ENCODE measurements at regions not wholly inside any gene's neighbourhood (a gene's known extent, or its start where the extent isn't known, plus 50 kb on each side); places are given as distances from the start of the nearest gene placed in this dataset.

GRCh38 chr12:13875744-13876143 lies 105.7 kb downstream of the GRIN2B start:
- H3K27me3 Mint-ChIP-seq = no peaks in the 10 kb centered on the region
- H3K4me3 Mint-ChIP-seq = no peak overlapping the region
- no peaks in the 10 kb centered on the region for H3K36me3 Mint-ChIP-seq (ENCODE audit: low read depth)
- H3K9me3 Mint-ChIP-seq = no peaks in the 10 kb centered on the region
- intact Hi-C loops (cut with micrococcal nuclease) = no loop called here
- H3K27ac Mint-ChIP-seq = no peak overlapping the region
- no peaks in the 10 kb centered on the region for H3K4me1 Mint-ChIP-seq (ENCODE audit: low read depth)

- Mint-ChIP-seq H3K4me1 (ENCODE audit: low read depth) (no peaks in the 10 kb centered on the region), H3K4me3 (no peak overlapping the region), H3K9me3 (no peaks in the 10 kb centered on the region), H3K36me3 (ENCODE audit: low read depth) (no peaks in the 10 kb centered on the region), H3K27me3 (peaks cover 6% of the 10 kb centered on the region), H3K27ac (no peak overlapping the region)
- intact Hi-C loops (cut with micrococcal nuclease) = no loop called here
Observed at GRCh38 chr12:13870255-13870654, 111.1 kb downstream of the GRIN2B start.

- intact Hi-C loops (cut with micrococcal nuclease) = loop anchor here (1.0 to 5.0 kb wide), 2 partner anchors 303 to 607 kb away; no protein-coding TSS in a partner anchor
- H3K9me3 Mint-ChIP-seq = no peaks in the 10 kb centered on the region
- no peak overlapping the region for H3K4me3 Mint-ChIP-seq
- H3K27ac Mint-ChIP-seq = no peak overlapping the region
- H3K36me3 Mint-ChIP-seq (ENCODE audit: low read depth) = no peaks in the 10 kb centered on the region
- H3K27me3 Mint-ChIP-seq = peaks cover 3% of the 10 kb centered on the region
- H3K4me1 Mint-ChIP-seq (ENCODE audit: low read depth) = no peaks in the 10 kb centered on the region
Observed at GRCh38 chr12:13864081-13864673, 117.2 kb downstream of the GRIN2B start.

GRCh38 chr12:13857750-13858149 lies 123.7 kb downstream of the GRIN2B start:
- no peak overlapping the region for H3K4me3 Mint-ChIP-seq

GRCh38 chr12:13853471-13853870 lies 127.9 kb downstream of the GRIN2B start:
- Mint-ChIP-seq H3K36me3 (ENCODE audit: low read depth) (no peaks in the 10 kb centered on the region), H3K4me3 (no peak overlapping the region), H3K27me3 (no peaks in the 10 kb centered on the region), H3K27ac (no peak overlapping the region), H3K4me1 (ENCODE audit: low read depth) (no peaks in the 10 kb centered on the region), H3K9me3 (no peaks in the 10 kb centered on the region)
- intact Hi-C loops (cut with micrococcal nuclease) = no loop called here

More at GRCh38 chr12:13857750-13858149, 123.7 kb downstream of the GRIN2B start:
- no peak overlapping the region for H3K27ac Mint-ChIP-seq
- H3K4me1 Mint-ChIP-seq (ENCODE audit: low read depth) = no peaks in the 10 kb centered on the region
- no peaks in the 10 kb centered on the region for H3K27me3 Mint-ChIP-seq
- intact Hi-C loops (cut with micrococcal nuclease) = no loop called here
- no peaks in the 10 kb centered on the region for H3K36me3 Mint-ChIP-seq (ENCODE audit: low read depth)
- no peaks in the 10 kb centered on the region for H3K9me3 Mint-ChIP-seq

DNA sequence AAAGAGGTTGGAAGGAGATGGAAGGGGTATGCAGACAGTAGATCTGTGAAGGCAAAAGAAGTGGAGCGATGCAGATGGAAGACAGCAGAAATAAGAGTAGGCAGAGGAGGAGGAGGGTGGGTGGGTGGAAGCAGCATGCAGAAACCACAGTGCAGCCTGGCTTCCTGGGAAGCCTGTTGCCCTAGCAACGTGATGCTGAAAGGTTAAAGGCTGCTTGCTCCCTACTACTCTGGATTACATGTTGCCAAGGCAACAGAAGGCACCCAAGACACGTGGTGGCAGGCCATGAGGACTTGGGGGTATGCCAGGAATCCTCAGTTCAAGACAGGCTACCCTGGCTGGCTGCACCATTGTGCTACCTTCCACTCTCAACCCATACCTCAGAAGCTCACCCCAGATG lies 129.6 kb downstream of the GRIN2B start:
- Mint-ChIP-seq H3K27me3 (peaks cover 1% of the 10 kb centered on the region), H3K27ac (no peak overlapping the region), H3K36me3 (ENCODE audit: low read depth) (no peaks in the 10 kb centered on the region), H3K4me1 (ENCODE audit: low read depth) (no peaks in the 10 kb centered on the region), H3K4me3 (no peak overlapping the region), H3K9me3 (no peaks in the 10 kb centered on the region)
- intact Hi-C loops (cut with micrococcal nuclease) = no loop called here

- no peak overlapping the region for H3K27ac Mint-ChIP-seq
- peaks cover 1% of the 10 kb centered on the region for H3K27me3 Mint-ChIP-seq
Observed at GRCh38 chr12:13849456-13849855, 131.9 kb downstream of the GRIN2B start.

GRCh38 chr12:13843841-13844240 lies 137.6 kb downstream of the GRIN2B start:
- H3K4me3 Mint-ChIP-seq = no peak overlapping the region
- intact Hi-C loops (cut with micrococcal nuclease) = no loop called here
- H3K27ac Mint-ChIP-seq = no peak overlapping the region
- no peaks in the 10 kb centered on the region for H3K4me1 Mint-ChIP-seq (ENCODE audit: low read depth)
- no peaks in the 10 kb centered on the region for H3K9me3 Mint-ChIP-seq
- no peaks in the 10 kb centered on the region for H3K36me3 Mint-ChIP-seq (ENCODE audit: low read depth)
- peaks cover 1% of the 10 kb centered on the region for H3K27me3 Mint-ChIP-seq

More at GRCh38 chr12:13849456-13849855, 131.9 kb downstream of the GRIN2B start:
- Mint-ChIP-seq H3K36me3 (ENCODE audit: low read depth) (no peaks in the 10 kb centered on the region), H3K4me3 (no peak overlapping the region), H3K4me1 (ENCODE audit: low read depth) (no peaks in the 10 kb centered on the region), H3K9me3 (no peaks in the 10 kb centered on the region)
- intact Hi-C loops (cut with micrococcal nuclease) = no loop called here

DNA sequence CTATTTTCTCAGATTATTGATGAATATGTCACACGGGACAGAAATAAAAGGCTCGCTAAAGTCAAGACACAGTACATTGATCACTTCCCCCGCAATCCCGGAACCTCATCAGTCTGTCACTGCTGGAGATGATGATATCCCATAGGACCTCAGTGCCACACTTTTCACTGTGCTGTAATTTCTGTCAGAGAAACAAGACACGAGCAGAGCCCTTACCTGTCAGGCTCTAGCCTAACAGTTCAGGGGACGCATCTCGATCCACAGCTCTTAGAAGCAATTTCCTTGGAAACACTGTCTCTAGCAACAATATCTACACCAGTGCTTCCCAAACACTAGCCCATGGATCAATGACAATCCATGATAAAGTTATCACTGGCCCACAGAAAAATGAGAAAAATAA lies 140.0 kb downstream of the GRIN2B start:
- intact Hi-C loops (cut with micrococcal nuclease) = no loop called here
- Mint-ChIP-seq H3K4me1 (ENCODE audit: low read depth) (no peaks in the 10 kb centered on the region), H3K27ac (no peak overlapping the region), H3K27me3 (no peaks in the 10 kb centered on the region), H3K9me3 (no peaks in the 10 kb centered on the region), H3K4me3 (no peak overlapping the region), H3K36me3 (ENCODE audit: low read depth) (no peaks in the 10 kb centered on the region)

DNA sequence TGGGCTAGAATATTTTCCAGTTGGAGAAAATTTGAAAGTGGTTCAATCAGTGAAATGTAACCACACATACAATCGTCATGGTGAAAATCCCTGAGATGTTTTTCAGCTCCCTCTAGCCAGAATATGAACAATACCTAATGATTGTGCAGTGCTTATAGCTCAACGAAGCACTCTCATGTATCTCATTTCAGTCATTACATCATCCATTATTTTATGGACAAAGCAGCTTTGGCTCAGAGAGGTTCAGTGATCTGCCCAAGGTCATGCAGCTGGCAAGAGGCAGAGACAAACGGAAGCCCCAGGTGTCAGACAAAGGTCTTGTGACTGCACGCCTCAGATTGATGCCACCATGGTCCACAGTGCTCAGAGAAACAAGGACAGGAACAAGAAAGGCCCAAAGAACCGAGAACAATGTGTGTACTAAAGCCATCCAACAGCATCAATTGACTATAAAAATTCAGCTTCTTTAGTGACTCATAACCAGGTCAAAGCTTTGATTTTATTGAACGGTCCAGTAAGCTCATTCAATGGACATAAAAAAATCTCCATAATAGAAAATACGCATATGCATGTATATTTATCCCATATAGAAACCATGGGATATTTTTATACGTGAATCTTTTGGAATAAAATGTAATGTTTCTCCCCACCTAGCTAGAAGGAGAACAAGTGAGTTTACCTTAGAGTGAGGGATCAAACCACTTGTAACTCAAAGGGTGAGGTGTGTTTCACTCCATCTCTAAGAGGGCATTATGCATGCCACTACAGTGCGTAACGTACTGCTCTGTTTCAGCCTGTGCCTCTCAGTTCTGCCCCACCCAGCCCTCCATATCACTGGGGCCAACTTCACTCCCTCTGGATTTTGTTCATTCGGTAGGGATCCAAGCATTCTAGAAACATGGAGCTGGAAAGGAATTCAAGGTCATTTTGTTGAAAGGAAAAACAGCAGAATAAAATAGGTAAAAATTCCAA lies 141.8 kb downstream of the GRIN2B start:
- no peak overlapping the region for H3K27ac Mint-ChIP-seq
- H3K4me3 Mint-ChIP-seq = no peak overlapping the region
- peaks cover 1% of the 10 kb centered on the region for H3K27me3 Mint-ChIP-seq
- intact Hi-C loops (cut with micrococcal nuclease) = no loop called here
- H3K4me1 Mint-ChIP-seq (ENCODE audit: low read depth) = no peaks in the 10 kb centered on the region
- no peaks in the 10 kb centered on the region for H3K36me3 Mint-ChIP-seq (ENCODE audit: low read depth)
- H3K9me3 Mint-ChIP-seq = no peaks in the 10 kb centered on the region

GRCh38 chr12:13836099-13836498 lies 145.3 kb downstream of the GRIN2B start:
- intact Hi-C loops (cut with micrococcal nuclease) = no loop called here
- no peaks in the 10 kb centered on the region for H3K4me1 Mint-ChIP-seq (ENCODE audit: low read depth)

GRCh38 chr12:13835652-13836051 lies 145.8 kb downstream of the GRIN2B start:
- Mint-ChIP-seq H3K27me3 (peaks cover 1% of the 10 kb centered on the region), H3K27ac (no peak overlapping the region), H3K4me1 (ENCODE audit: low read depth) (no peaks in the 10 kb centered on the region), H3K36me3 (ENCODE audit: low read depth) (no peaks in the 10 kb centered on the region), H3K4me3 (no peak overlapping the region), H3K9me3 (no peaks in the 10 kb centered on the region)
- intact Hi-C loops (cut with micrococcal nuclease) = no loop called here

More at GRCh38 chr12:13836099-13836498, 145.3 kb downstream of the GRIN2B start:
- Mint-ChIP-seq H3K9me3 (no peaks in the 10 kb centered on the region), H3K27me3 (peaks cover 1% of the 10 kb centered on the region), H3K36me3 (ENCODE audit: low read depth) (no peaks in the 10 kb centered on the region), H3K27ac (no peak overlapping the region), H3K4me3 (no peak overlapping the region)

GRCh38 chr12:13834241-13834640 lies 147.2 kb downstream of the GRIN2B start:
- intact Hi-C loops (cut with micrococcal nuclease) = no loop called here
- H3K4me1 Mint-ChIP-seq (ENCODE audit: low read depth) = no peaks in the 10 kb centered on the region
- H3K9me3 Mint-ChIP-seq = no peaks in the 10 kb centered on the region
- H3K36me3 Mint-ChIP-seq (ENCODE audit: low read depth) = no peaks in the 10 kb centered on the region
- no peak overlapping the region for H3K27ac Mint-ChIP-seq
- peaks cover 1% of the 10 kb centered on the region for H3K27me3 Mint-ChIP-seq
- H3K4me3 Mint-ChIP-seq = no peak overlapping the region

GRCh38 chr12:13817131-13817530 lies 164.3 kb downstream of the GRIN2B start:
- Mint-ChIP-seq H3K9me3 (no peaks in the 10 kb centered on the region), H3K4me3 (no peak overlapping the region), H3K4me1 (ENCODE audit: low read depth) (no peaks in the 10 kb centered on the region), H3K27ac (no peak overlapping the region), H3K27me3 (no peaks in the 10 kb centered on the region), H3K36me3 (ENCODE audit: low read depth) (no peaks in the 10 kb centered on the region)
- intact Hi-C loops (cut with micrococcal nuclease) = no loop called here
